Lower lobe of right lung (tissue), 2 donors: ENCODE measurements at regions not wholly inside any gene's neighbourhood (a gene's known extent, or its start where the extent isn't known, plus 50 kb on each side); places are given as distances from the start of the nearest gene placed in this dataset.

ENCODE experiments used
- ATAC-seq, 2 donors: fragments of 200-7000 bp; cut with Tn5 transposase; one replicate each; pipeline ENCODE4 v1.9.1; 2020 to 2022; ENCODE audit warnings: mild to moderate bottlenecking in 2 of 2, moderate library complexity in 2 of 2
- DNase-seq: peaks from one replicate; pipeline ENCODE4 v3.0.0-alpha.2; 2020
- H3K27ac ChIP-seq: fragments of 200-600 bp; one replicate; pipeline ENCODE4 v1.8.0; 2022
- H3K27me3 ChIP-seq: fragments of 200-600 bp; one replicate; pipeline ENCODE4 v1.8.0; 2022; ENCODE audit warnings: low read depth
- H3K36me3 ChIP-seq: fragments of 200-600 bp; one replicate; pipeline ENCODE4 v1.8.0; 2022; ENCODE audit warnings: mild to moderate bottlenecking
- H3K4me1 ChIP-seq: fragments of 200-600 bp; one replicate; pipeline ENCODE4 v1.8.0; 2022
- H3K4me3 ChIP-seq: fragments of 200-600 bp; one replicate; pipeline ENCODE4 v1.8.0; 2022; ENCODE audit warnings: mild to moderate bottlenecking
- H3K9me3 ChIP-seq: fragments of 200-600 bp; one replicate; pipeline ENCODE4 v1.8.0; 2022
- intact Hi-C: fragments of 100-400 bp; cut with DNase I; formaldehyde crosslinking; loops from one replicate; pipeline ENCODE4 v1.11.0; 2022
- TF ChIP-seq, protein P1 (sequence below): fragments of 200-600 bp; IDR thresholded peaks from one replicate; pipeline ENCODE4 v1.8.0; 2022; ENCODE audit warnings: antibody characterized with exemption, mild to moderate bottlenecking
- donor health status: DM: no; HTN: yes; CAD: no; lungs with severe emphysema.

GRCh38 chr1:100607628-100608240 is 69.8 kb downstream of the GPR88 start:
- no peak for DNase-seq
- no peak overlapping the region for H3K4me3 ChIP-seq
- no peaks in the 10 kb centered on the region for H3K36me3 ChIP-seq
- no peak for ATAC-seq
- TF ChIP-seq, protein P1, sequence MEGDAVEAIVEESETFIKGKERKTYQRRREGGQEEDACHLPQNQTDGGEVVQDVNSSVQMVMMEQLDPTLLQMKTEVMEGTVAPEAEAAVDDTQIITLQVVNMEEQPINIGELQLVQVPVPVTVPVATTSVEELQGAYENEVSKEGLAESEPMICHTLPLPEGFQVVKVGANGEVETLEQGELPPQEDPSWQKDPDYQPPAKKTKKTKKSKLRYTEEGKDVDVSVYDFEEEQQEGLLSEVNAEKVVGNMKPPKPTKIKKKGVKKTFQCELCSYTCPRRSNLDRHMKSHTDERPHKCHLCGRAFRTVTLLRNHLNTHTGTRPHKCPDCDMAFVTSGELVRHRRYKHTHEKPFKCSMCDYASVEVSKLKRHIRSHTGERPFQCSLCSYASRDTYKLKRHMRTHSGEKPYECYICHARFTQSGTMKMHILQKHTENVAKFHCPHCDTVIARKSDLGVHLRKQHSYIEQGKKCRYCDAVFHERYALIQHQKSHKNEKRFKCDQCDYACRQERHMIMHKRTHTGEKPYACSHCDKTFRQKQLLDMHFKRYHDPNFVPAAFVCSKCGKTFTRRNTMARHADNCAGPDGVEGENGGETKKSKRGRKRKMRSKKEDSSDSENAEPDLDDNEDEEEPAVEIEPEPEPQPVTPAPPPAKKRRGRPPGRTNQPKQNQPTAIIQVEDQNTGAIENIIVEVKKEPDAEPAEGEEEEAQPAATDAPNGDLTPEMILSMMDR = no peak
- intact Hi-C loops = loop anchor here (5.0 kb wide), 1 partner anchor 260 kb away; no protein-coding TSS in a partner anchor
- H3K27ac ChIP-seq = no peak overlapping the region
- H3K27me3 ChIP-seq = no peaks in the 10 kb centered on the region
- H3K9me3 ChIP-seq = no peaks in the 10 kb centered on the region
- no peaks in the 10 kb centered on the region for H3K4me1 ChIP-seq

- no peaks in the 10 kb centered on the region for H3K9me3 ChIP-seq
- ATAC-seq = no peak
- intact Hi-C loops = loop anchor here (5.0 kb wide), 1 partner anchor 257 kb away; no protein-coding TSS in a partner anchor
- no peaks in the 10 kb centered on the region for H3K4me1 ChIP-seq
- no peaks in the 10 kb centered on the region for H3K27me3 ChIP-seq
- TF ChIP-seq, protein P1 = no peak
- DNase-seq = no peak
- H3K36me3 ChIP-seq = no peaks in the 10 kb centered on the region
- no peak overlapping the region for H3K4me3 ChIP-seq
- H3K27ac ChIP-seq = no peak overlapping the region
Observed at GRCh38 chr1:100609849-100610248, 71.9 kb downstream of the GPR88 start.

- ATAC-seq (no peak), DNase-seq (no peak)
- H3K27me3 ChIP-seq = no peaks in the 10 kb centered on the region
- H3K27ac ChIP-seq = no peak overlapping the region
- intact Hi-C loops = no loop called here
- no peaks in the 10 kb centered on the region for H3K36me3 ChIP-seq
- no peaks in the 10 kb centered on the region for H3K9me3 ChIP-seq
- no peaks in the 10 kb centered on the region for H3K4me1 ChIP-seq
- TF ChIP-seq, protein P1 = no peak
- H3K4me3 ChIP-seq = no peak overlapping the region
Observed at GRCh38 chr1:100611086-100611485, 73.1 kb downstream of the GPR88 start.

GRCh38 chr1:100612540-100612939 is 74.6 kb downstream of the GPR88 start:
- ATAC-seq (no peak), DNase-seq (no peak)
- Histone ChIP-seq H3K27ac (no peak overlapping the region), H3K27me3 (no peaks in the 10 kb centered on the region), H3K36me3 (no peaks in the 10 kb centered on the region), H3K4me3 (no peak overlapping the region), H3K4me1 (no peaks in the 10 kb centered on the region), H3K9me3 (no peaks in the 10 kb centered on the region)
- intact Hi-C loops = no loop called here
- TF ChIP-seq, protein P1 = no peak

DNA sequence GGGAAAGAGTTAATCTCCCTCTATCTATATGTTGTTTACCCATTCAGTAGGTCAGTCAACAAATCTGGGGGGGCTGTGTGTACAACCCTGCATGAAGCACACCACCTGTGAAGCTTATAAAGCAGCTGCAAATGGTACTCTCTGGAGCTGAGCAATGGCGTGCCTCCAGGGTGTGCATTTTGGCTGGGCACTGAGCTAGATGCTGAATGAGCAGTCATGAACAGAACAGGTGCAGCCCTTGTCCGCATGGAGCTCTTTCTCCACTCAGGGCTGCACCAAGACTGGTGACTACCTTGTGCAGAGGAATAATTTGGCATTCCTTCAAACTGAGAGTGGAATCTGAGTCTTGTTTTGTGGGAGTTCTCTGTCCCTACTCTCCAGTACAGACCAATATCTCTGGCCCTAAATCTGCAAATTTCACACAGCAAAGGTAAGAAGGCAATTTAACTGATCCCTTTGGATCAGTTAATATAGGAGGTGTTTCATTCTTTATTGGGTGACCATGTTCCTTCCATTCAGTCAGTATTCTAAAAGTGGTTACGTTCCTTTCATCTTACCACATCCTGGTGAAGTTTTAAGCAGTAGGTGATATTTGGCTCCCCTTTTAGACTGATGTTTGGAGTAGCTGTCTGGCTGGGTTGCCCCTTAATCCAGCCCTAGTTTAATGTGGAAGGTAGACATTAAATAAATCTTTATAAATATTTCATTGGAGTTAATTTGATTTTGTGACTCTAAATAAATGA is 76.0 kb downstream of the GPR88 start:
- H3K9me3 ChIP-seq = no peaks in the 10 kb centered on the region
- TF ChIP-seq, protein P1 = no peak
- ATAC-seq = peak in 1 of 2 donors; percentile 23
- H3K27ac ChIP-seq = no peak overlapping the region
- no peaks in the 10 kb centered on the region for H3K4me1 ChIP-seq
- H3K27me3 ChIP-seq = no peaks in the 10 kb centered on the region
- DNase-seq = no peak
- intact Hi-C loops = no loop called here
- no peak overlapping the region for H3K4me3 ChIP-seq
- no peaks in the 10 kb centered on the region for H3K36me3 ChIP-seq
